ENCODE measurements at regions not wholly inside any gene's neighbourhood (a gene's known extent, or its start where the extent isn't known, plus 50 kb on each side); places are given as distances from the start of the nearest gene placed in this dataset.

GRCh38 chr1:65527707-65528503 is 107.4 kb downstream of the LEPR start:
- TF ChIP-seq CTCF (IDR thresholded peaks at IDR 0.05; ENCODE audit: insufficient read depth, low read length) (no peak), POLR2AphosphoS5 (IDR thresholded peaks at IDR 0.05; ENCODE audit: low read depth) (no peak)

Data from HL-60 (cell line).